ENCODE measurements at regions not wholly inside any gene's neighbourhood (a gene's known extent, or its start where the extent isn't known, plus 50 kb on each side); places are given as distances from the start of the nearest gene placed in this dataset.

GRCh38 chr9:13487498-13487897 is 208.0 kb upstream of the MPDZ start:
- TF ChIP-seq EZH2 (IDR thresholded peaks at IDR 0.05; ENCODE audit: insufficient read depth, poor library complexity, severe bottlenecking) (no peak), EZH2phosphoT487 (IDR thresholded peaks at IDR 0.05; ENCODE audit: insufficient read depth, low read depth) (no peak)

Measured in GM23248 (cell line).